ENCODE measurements at regions not wholly inside any gene's neighbourhood (a gene's known extent, or its start where the extent isn't known, plus 50 kb on each side); places are given as distances from the start of the nearest gene placed in this dataset.

DNA sequence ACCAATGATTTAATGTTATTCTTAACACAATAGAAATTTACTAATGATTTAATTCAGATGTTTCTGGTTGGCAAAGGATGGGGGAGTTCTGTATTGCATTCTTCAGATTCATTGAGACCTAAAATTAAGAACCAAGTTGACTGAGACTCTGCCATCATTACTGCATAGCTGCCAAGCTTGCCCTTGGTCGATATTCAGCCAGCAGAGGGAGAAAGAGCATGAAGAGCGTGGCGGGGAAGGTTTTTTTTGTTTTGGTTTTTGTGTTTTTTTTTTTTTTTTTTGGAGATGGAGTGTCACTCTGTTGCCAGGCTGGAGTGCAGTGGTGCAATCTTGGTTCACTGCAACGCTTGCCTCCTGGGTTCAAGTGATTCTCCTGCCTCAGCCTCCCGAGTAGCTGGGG is 659.4 kb upstream of the EEF2KMT start:
- TF ChIP-seq, protein P1, sequence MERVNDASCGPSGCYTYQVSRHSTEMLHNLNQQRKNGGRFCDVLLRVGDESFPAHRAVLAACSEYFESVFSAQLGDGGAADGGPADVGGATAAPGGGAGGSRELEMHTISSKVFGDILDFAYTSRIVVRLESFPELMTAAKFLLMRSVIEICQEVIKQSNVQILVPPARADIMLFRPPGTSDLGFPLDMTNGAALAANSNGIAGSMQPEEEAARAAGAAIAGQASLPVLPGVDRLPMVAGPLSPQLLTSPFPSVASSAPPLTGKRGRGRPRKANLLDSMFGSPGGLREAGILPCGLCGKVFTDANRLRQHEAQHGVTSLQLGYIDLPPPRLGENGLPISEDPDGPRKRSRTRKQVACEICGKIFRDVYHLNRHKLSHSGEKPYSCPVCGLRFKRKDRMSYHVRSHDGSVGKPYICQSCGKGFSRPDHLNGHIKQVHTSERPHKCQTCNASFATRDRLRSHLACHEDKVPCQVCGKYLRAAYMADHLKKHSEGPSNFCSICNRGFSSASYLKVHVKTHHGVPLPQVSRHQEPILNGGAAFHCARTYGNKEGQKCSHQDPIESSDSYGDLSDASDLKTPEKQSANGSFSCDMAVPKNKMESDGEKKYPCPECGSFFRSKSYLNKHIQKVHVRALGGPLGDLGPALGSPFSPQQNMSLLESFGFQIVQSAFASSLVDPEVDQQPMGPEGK (CRISPR knock-in tag; IDR thresholded peaks at IDR 0.05; ENCODE audit: borderline replicate concordance): no peak
- TF ChIP-seq TSHZ2 (CRISPR knock-in tag; IDR thresholded peaks at IDR 0.05): no peak
- TF ChIP-seq, protein P2, sequence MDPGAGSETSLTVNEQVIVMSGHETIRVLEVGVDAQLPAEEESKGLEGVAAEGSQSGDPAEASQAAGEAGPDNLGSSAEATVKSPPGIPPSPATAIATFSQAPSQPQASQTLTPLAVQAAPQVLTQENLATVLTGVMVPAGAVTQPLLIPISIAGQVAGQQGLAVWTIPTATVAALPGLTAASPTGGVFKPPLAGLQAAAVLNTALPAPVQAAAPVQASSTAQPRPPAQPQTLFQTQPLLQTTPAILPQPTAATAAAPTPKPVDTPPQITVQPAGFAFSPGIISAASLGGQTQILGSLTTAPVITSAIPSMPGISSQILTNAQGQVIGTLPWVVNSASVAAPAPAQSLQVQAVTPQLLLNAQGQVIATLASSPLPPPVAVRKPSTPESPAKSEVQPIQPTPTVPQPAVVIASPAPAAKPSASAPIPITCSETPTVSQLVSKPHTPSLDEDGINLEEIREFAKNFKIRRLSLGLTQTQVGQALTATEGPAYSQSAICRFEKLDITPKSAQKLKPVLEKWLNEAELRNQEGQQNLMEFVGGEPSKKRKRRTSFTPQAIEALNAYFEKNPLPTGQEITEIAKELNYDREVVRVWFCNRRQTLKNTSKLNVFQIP (CRISPR knock-in tag; IDR thresholded peaks at IDR 0.05; ENCODE audit: borderline replicate concordance, low read depth): no peak
- TF ChIP-seq RARB (CRISPR knock-in tag; IDR thresholded peaks at IDR 0.05): no peak
- TF ChIP-seq ZNF8 (CRISPR knock-in tag; IDR thresholded peaks at IDR 0.05): no peak
- TF ChIP-seq ZFP3 (CRISPR knock-in tag; IDR thresholded peaks at IDR 0.05): no peak
- TF ChIP-seq, protein P3, sequence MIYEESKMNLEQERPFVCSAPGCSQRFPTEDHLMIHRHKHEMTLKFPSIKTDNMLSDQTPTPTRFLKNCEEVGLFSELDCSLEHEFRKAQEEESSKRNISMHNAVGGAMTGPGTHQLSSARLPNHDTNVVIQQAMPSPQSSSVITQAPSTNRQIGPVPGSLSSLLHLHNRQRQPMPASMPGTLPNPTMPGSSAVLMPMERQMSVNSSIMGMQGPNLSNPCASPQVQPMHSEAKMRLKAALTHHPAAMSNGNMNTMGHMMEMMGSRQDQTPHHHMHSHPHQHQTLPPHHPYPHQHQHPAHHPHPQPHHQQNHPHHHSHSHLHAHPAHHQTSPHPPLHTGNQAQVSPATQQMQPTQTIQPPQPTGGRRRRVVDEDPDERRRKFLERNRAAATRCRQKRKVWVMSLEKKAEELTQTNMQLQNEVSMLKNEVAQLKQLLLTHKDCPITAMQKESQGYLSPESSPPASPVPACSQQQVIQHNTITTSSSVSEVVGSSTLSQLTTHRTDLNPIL (CRISPR knock-in tag; IDR thresholded peaks at IDR 0.05; ENCODE audit: low read depth): no peak
- TF ChIP-seq PPARA (CRISPR knock-in tag; IDR thresholded peaks at IDR 0.05; ENCODE audit: borderline replicate concordance): no peak
- no peak for TF ChIP-seq ZNF565 (CRISPR knock-in tag; conservative IDR thresholded peaks at IDR 0.05; ENCODE audit: low read depth)
- TF ChIP-seq ESRRG (CRISPR knock-in tag; IDR thresholded peaks at IDR 0.05): no peak
- TF ChIP-seq ISL1 (CRISPR knock-in tag; IDR thresholded peaks at IDR 0.05): no peak
- TF ChIP-seq CSRNP3 (CRISPR knock-in tag; IDR thresholded peaks at IDR 0.05): no peak
- TF ChIP-seq ARNTL (CRISPR knock-in tag; IDR thresholded peaks at IDR 0.05; ENCODE audit: borderline replicate concordance, low read depth): no peak
- no peak for TF ChIP-seq ZC3H10 (CRISPR knock-in tag; IDR thresholded peaks at IDR 0.05)

All from SK-N-SH treated with all-trans-retinoic acid at 6 μM for 48 hours (cell line).